ENCODE measurements at regions not wholly inside any gene's neighbourhood (a gene's known extent, or its start where the extent isn't known, plus 50 kb on each side); places are given as distances from the start of the nearest gene placed in this dataset.

- Histone ChIP-seq H3K27me3 (no peaks in the 10 kb centered on the region), H3K4me3 (no peak overlapping the region), H3K36me3 (replicated peaks in 1 of 2) (no peaks in the 10 kb centered on the region), H3K9me3 (replicated peaks in 1 of 3) (no peaks in the 10 kb centered on the region), H3K27ac (no peak overlapping the region), H3K4me1 (replicated peaks in 1 of 2) (peaks cover 0 to 6% of the 10 kb centered on the region in 2 donors)
- 79 to 81% (median 80%) methylated on average over 3 of the region's 3 CpGs for WGBS, 4 donors
- DNase-seq, result no peak
- intact Hi-C loops (cut with DNase I), result no loop called here
- TF ChIP-seq POLR2A (IDR thresholded peaks at IDR 0.05) (no peak), CTCF (IDR thresholded peaks at IDR 0.05) (no peak)
Measured at GRCh38 chr12:83807871-83808270, 1104.7 kb downstream of the SLC6A15 start.

GRCh38 chr12:83805873-83806272 lies 1106.7 kb downstream of the SLC6A15 start:
- intact Hi-C loops (cut with DNase I), result no loop called here
- no peaks in the 10 kb centered on the region for H3K4me1 ChIP-seq (replicated peaks in 1 of 2)
- WGBS, 4 donors, result 59 to 84% (median 69%) methylated on average over 4 of the region's 4 CpGs
- no peaks in the 10 kb centered on the region for H3K36me3 ChIP-seq (replicated peaks in 1 of 2)
- DNase-seq, result no peak
- H3K4me3 ChIP-seq, result no peak overlapping the region
- H3K9me3 ChIP-seq (replicated peaks in 1 of 3), result no peaks in the 10 kb centered on the region
- TF ChIP-seq CTCF (IDR thresholded peaks at IDR 0.05) (no peak), POLR2A (IDR thresholded peaks at IDR 0.05) (no peak)
- H3K27me3 ChIP-seq, result no peaks in the 10 kb centered on the region
- no peak overlapping the region for H3K27ac ChIP-seq

- Histone ChIP-seq H3K4me3 (no peak overlapping the region), H3K27me3 (no peaks in the 10 kb centered on the region), H3K36me3 (replicated peaks in 1 of 2) (no peaks in the 10 kb centered on the region), H3K4me1 (replicated peaks in 1 of 2) (no peaks in the 10 kb centered on the region), H3K27ac (no peak overlapping the region), H3K9me3 (replicated peaks in 1 of 3) (no peaks in the 10 kb centered on the region)
- DNase-seq, result no peak
- intact Hi-C loops (cut with DNase I), result no loop called here
- TF ChIP-seq CTCF (IDR thresholded peaks at IDR 0.05), result no peak
- TF ChIP-seq POLR2A (IDR thresholded peaks at IDR 0.05), result no peak
- 69 to 77% (median 73%) methylated on average over 4 of the region's 4 CpGs for WGBS, 4 donors
Measured at GRCh38 chr12:83805156-83805772, 1107.3 kb downstream of the SLC6A15 start.

GRCh38 chr12:83801972-83802371 lies 1110.6 kb downstream of the SLC6A15 start:
- no peaks in the 10 kb centered on the region for H3K27me3 ChIP-seq
- no peak for TF ChIP-seq CTCF (IDR thresholded peaks at IDR 0.05)
- TF ChIP-seq POLR2A (IDR thresholded peaks at IDR 0.05), result no peak
- no peaks in the 10 kb centered on the region for H3K4me1 ChIP-seq (replicated peaks in 1 of 2)
- DNase-seq, result no peak
- intact Hi-C loops (cut with DNase I), result no loop called here
- no peak overlapping the region for H3K4me3 ChIP-seq
- H3K36me3 ChIP-seq (replicated peaks in 1 of 2), result no peaks in the 10 kb centered on the region
- H3K9me3 ChIP-seq (replicated peaks in 1 of 3), result no peaks in the 10 kb centered on the region
- no peak overlapping the region for H3K27ac ChIP-seq

All from adrenal gland (tissue), 9 donors.